IPS-NIHi11 (cell line): ENCODE measurements at regions not wholly inside any gene's neighbourhood (a gene's known extent, or its start where the extent isn't known, plus 50 kb on each side); places are given as distances from the start of the nearest gene placed in this dataset.
A peak's percentile ranks its signal among the peaks of the same experiment; 100 is the strongest.

Source experiments
- DNase-seq: peaks from one replicate; pipeline ENCODE4 v3.0.0; 2012; ENCODE audit warnings: mixed read lengths, low spot score

- DNase-seq, result no peak
Observed at GRCh38 chr3:28089527-28089897, 151.9 kb upstream of the CMC1 start.

- DNase-seq, result no peak
Observed at GRCh38 chr3:28099296-28099695, 142.1 kb upstream of the CMC1 start.

- no peak for DNase-seq
Observed at GRCh38 chr3:28101705-28102104, 139.7 kb upstream of the CMC1 start.

GRCh38 chr3:28103861-28104260 lies 137.6 kb upstream of the CMC1 start:
- DNase-seq, result no peak

- DNase-seq, result no peak
Observed at GRCh38 chr3:28104896-28105534, 136.4 kb upstream of the CMC1 start.

- no peak for DNase-seq
Observed at GRCh38 chr3:28109829-28110228, 131.6 kb upstream of the CMC1 start.

- DNase-seq, result no peak
Observed at GRCh38 chr3:28110869-28111268, 130.6 kb upstream of the CMC1 start.

- no peak for DNase-seq
Observed at GRCh38 chr3:28114893-28115292, 126.5 kb upstream of the CMC1 start.

- DNase-seq, result no peak
Observed at GRCh38 chr3:28115316-28115715, 126.1 kb upstream of the CMC1 start.

GRCh38 chr3:28117598-28117997 lies 123.8 kb upstream of the CMC1 start:
- peak; percentile 7 for DNase-seq

GRCh38 chr3:28118087-28118486 lies 123.3 kb upstream of the CMC1 start:
- peak; percentile 35 for DNase-seq

GRCh38 chr3:28122227-28122626 lies 119.2 kb upstream of the CMC1 start:
- DNase-seq, result no peak

GRCh38 chr3:28124882-28125281 lies 116.5 kb upstream of the CMC1 start:
- DNase-seq, result no peak

GRCh38 chr3:28125342-28125741 lies 116.1 kb upstream of the CMC1 start:
- no peak for DNase-seq

GRCh38 chr3:28130836-28131235 lies 110.6 kb upstream of the CMC1 start:
- no peak for DNase-seq

- DNase-seq, result no peak
Observed at GRCh38 chr3:28132941-28133340, 108.5 kb upstream of the CMC1 start.

- no peak for DNase-seq
Observed at GRCh38 chr3:28134198-28134597, 107.2 kb upstream of the CMC1 start.

GRCh38 chr3:28134792-28135375 lies 106.5 kb upstream of the CMC1 start:
- DNase-seq, result no peak

GRCh38 chr3:28136607-28137216 lies 104.7 kb upstream of the CMC1 start:
- no peak for DNase-seq

- no peak for DNase-seq
Observed at GRCh38 chr3:28138043-28138610, 103.3 kb upstream of the CMC1 start.

- no peak for DNase-seq
Observed at GRCh38 chr3:28139288-28139687, 102.1 kb upstream of the CMC1 start.

- no peak for DNase-seq
Observed at GRCh38 chr3:28139967-28140634, 101.3 kb upstream of the CMC1 start.

- DNase-seq, result no peak
Observed at GRCh38 chr3:28140664-28141063, 100.8 kb upstream of the CMC1 start.
